Calu3 (cell line): ENCODE measurements at regions not wholly inside any gene's neighbourhood (a gene's known extent, or its start where the extent isn't known, plus 50 kb on each side); places are given as distances from the start of the nearest gene placed in this dataset.

Experiments
- BruUV-seq: library from RNA; stranded (reverse); fragments of 400-500 nt; replicated peaks from 2 replicates; lab custom pipeline; 2021; lab: Mats Ljungman, UMichigan
- CTCF ChIA-PET: fragments of 300-600 bp; sonication (Branson Sonifier 250); formaldehyde crosslinking; loops from one replicate; lab custom pipeline; 2022; ENCODE audit warnings: antibody characterized with exemption; lab: Charles Lee
- DNase-seq: peaks from one replicate; pipeline ENCODE4 v3.0.0; 2022
- H3K27ac Mint-ChIP-seq: one replicate; pipeline ENCODE4 v1.8.0; 2022; ENCODE audit warnings: mixed read lengths; ENCODE audit not compliant: unreplicated experiment
- H3K27me3 Mint-ChIP-seq: one replicate; pipeline ENCODE4 v1.8.0; 2022; ENCODE audit warnings: mixed read lengths; ENCODE audit not compliant: unreplicated experiment
- H3K36me3 Mint-ChIP-seq: one replicate; pipeline ENCODE4 v1.8.0; 2022; ENCODE audit warnings: mild to moderate bottlenecking, moderate library complexity, mixed read lengths; ENCODE audit not compliant: insufficient read depth, unreplicated experiment
- H3K4me1 Mint-ChIP-seq: one replicate; pipeline ENCODE4 v1.8.0; 2022; ENCODE audit warnings: mild to moderate bottlenecking, low read depth, mixed read lengths; ENCODE audit not compliant: unreplicated experiment
- H3K4me3 Mint-ChIP-seq: one replicate; pipeline ENCODE4 v1.8.0; 2022; ENCODE audit warnings: mild to moderate bottlenecking, low read depth, moderate library complexity, mixed read lengths; ENCODE audit not compliant: unreplicated experiment
- H3K9me3 Mint-ChIP-seq: one replicate; pipeline ENCODE4 v1.8.0; 2022; ENCODE audit warnings: low read depth, mixed read lengths; ENCODE audit not compliant: unreplicated experiment
- CTCF ChIP-seq: fragments of 200-600 bp; IDR thresholded peaks from one replicate; pipeline ENCODE4 v1.8.0; 2022; ENCODE audit warnings: antibody characterized with exemption; ENCODE audit not compliant: unreplicated experiment
- intact Hi-C: fragments of 100-400 bp; cut with micrococcal nuclease; formaldehyde crosslinking; loops from one replicate; pipeline ENCODE4 v1.10.0; 2022; ENCODE audit not compliant: unreplicated experiment

- H3K9me3 Mint-ChIP-seq: peaks cover 12% of the 10 kb centered on the region
- H3K27me3 Mint-ChIP-seq: peaks cover 5% of the 10 kb centered on the region
- no peak overlapping the region for H3K4me3 Mint-ChIP-seq
- DNase-seq: no peak
- no TSS peak for BruUV-seq
- H3K36me3 Mint-ChIP-seq: no peaks in the 10 kb centered on the region
- no peak for TF ChIP-seq CTCF
- intact Hi-C loops: no loop called here
- H3K4me1 Mint-ChIP-seq: no peaks in the 10 kb centered on the region
- no peak overlapping the region for H3K27ac Mint-ChIP-seq
- CTCF ChIA-PET: interaction anchor here (0.7 kb wide), 1 partner anchor 14 kb away, joined by 3 read pairs; no protein-coding TSS in a partner anchor
Observed at GRCh38 chr5:107796797-107797196, 126.1 kb upstream of the EFNA5 start.

- DNase-seq: no peak
- TF ChIP-seq CTCF: no peak
- intact Hi-C loops: no loop called here
- peaks cover 12% of the 10 kb centered on the region for H3K9me3 Mint-ChIP-seq
- no peaks in the 10 kb centered on the region for H3K27me3 Mint-ChIP-seq
- no peaks in the 10 kb centered on the region for H3K36me3 Mint-ChIP-seq
- no peak overlapping the region for H3K27ac Mint-ChIP-seq
- H3K4me3 Mint-ChIP-seq: no peak overlapping the region
- CTCF ChIA-PET: no interaction called here
- BruUV-seq: no TSS peak
- H3K4me1 Mint-ChIP-seq: no peaks in the 10 kb centered on the region
Observed at GRCh38 chr5:107794741-107795140, 124.0 kb upstream of the EFNA5 start.

GRCh38 chr5:107792940-107793339, 122.2 kb upstream of the EFNA5 start:
- BruUV-seq: no TSS peak
- DNase-seq: no peak
- intact Hi-C loops: no loop called here
- TF ChIP-seq CTCF: no peak
- Mint-ChIP-seq H3K27me3 (no peaks in the 10 kb centered on the region), H3K4me3 (no peak overlapping the region), H3K36me3 (no peaks in the 10 kb centered on the region), H3K4me1 (no peaks in the 10 kb centered on the region), H3K9me3 (peaks cover 12% of the 10 kb centered on the region), H3K27ac (no peak overlapping the region)
- CTCF ChIA-PET: interaction anchor here (0.5 kb wide), 1 partner anchor 1196 kb away, joined by 4 read pairs; no protein-coding TSS in a partner anchor

GRCh38 chr5:107790671-107791070, 119.9 kb upstream of the EFNA5 start:
- BruUV-seq: no TSS peak
- CTCF ChIA-PET: no interaction called here
- intact Hi-C loops: no loop called here
- H3K27me3 Mint-ChIP-seq: no peaks in the 10 kb centered on the region
- H3K36me3 Mint-ChIP-seq: no peaks in the 10 kb centered on the region
- H3K4me1 Mint-ChIP-seq: no peaks in the 10 kb centered on the region
- no peak for DNase-seq
- TF ChIP-seq CTCF: no peak
- H3K9me3 Mint-ChIP-seq: peaks cover 17% of the 10 kb centered on the region
- no peak overlapping the region for H3K27ac Mint-ChIP-seq
- H3K4me3 Mint-ChIP-seq: no peak overlapping the region
